HCT116 (cell line): ENCODE measurements at regions not wholly inside any gene's neighbourhood (a gene's known extent, or its start where the extent isn't known, plus 50 kb on each side); places are given as distances from the start of the nearest gene placed in this dataset.

Source experiments
- ATAC-seq: fragments of 200-7000 bp; cut with Tn5 transposase; 2 replicates; pipeline ENCODE4 v1.9.1; 2020; ENCODE audit warnings: mild to moderate bottlenecking, moderate library complexity
- BruUV-seq: library from RNA; stranded (reverse); fragments of 400-500 nt; replicated peaks from 2 replicates; lab custom pipeline; 2021; lab: Mats Ljungman, UMichigan
- CTCF ChIA-PET: fragments of 300-600 bp; sonication (Branson Sonifier 250); formaldehyde crosslinking; loops from one replicate; lab custom pipeline; 2021; ENCODE audit warnings: antibody characterized with exemption; lab: Charles Lee
- POLR2A ChIA-PET: fragments of 300-600, 350-600 bp; sonication (Branson Sonifier 250); formaldehyde crosslinking; loops from one replicate; lab custom pipeline; 2021; ENCODE audit warnings: antibody characterized with exemption; lab: Charles Lee
- RAD21 ChIA-PET, 2 experiments: fragments of 300-600 bp; sonication (Branson Sonifier 250); formaldehyde crosslinking; loops; one replicate each; lab custom pipeline; 2023; ENCODE audit warnings: low total read pairs in 2 of 2; ENCODE audit not compliant: uncharacterized antibody in 2 of 2, unreplicated experiment in 2 of 2, low non-redundant PET in 1 of 2; lab: Charles Lee
- DNase-seq: peaks from one replicate; pipeline ENCODE4 v3.0.0-alpha.2; 2010; ENCODE audit warnings: low read depth, low spot score
- H2AFZ ChIP-seq: fragments of 200-600 bp; shearing (Covaris generic), sonication (generic); 2 replicates; pipeline ENCODE4 v1.6.1; 2017; ENCODE audit warnings: low read depth, mixed run types, mixed read lengths, antibody characterized with exemption, low read length; ENCODE audit not compliant: poor library complexity, severe bottlenecking
- H3K27ac ChIP-seq: 2 replicates; pipeline ENCODE4 v1.5.1; 2012; ENCODE audit warnings: low read depth, low read length
- H3K27me3 ChIP-seq: fragments of 200-600 bp; sonication (generic); 2 replicates; pipeline ENCODE4 v1.6.1; 2016; ENCODE audit warnings: mixed run types, low read length, mixed read lengths; ENCODE audit not compliant: insufficient read depth
- H3K36me3 ChIP-seq, 2 experiments: fragments of 200-500 bp in 1 of 2; fragments of 200-600 bp in 1 of 2; sonication (Bioruptor generic) in 1 of 2; sonication (generic) in 1 of 2; 2 replicates each; pipeline versions ENCODE4 v1.5.1 to v1.6.1; 2014 to 2016; ENCODE audit warnings: low read length in 2 of 2, inconsistent platforms in 1 of 2, mixed read lengths in 1 of 2, mixed run types in 1 of 2; ENCODE audit not compliant: insufficient read depth in 2 of 2, control insufficient read depth in 1 of 2
- H3K4me1 ChIP-seq, 2 experiments: fragments of 200-600 bp in 1 of 2; sonication (generic) in 1 of 2; 2 replicates each; pipeline versions ENCODE4 v1.5.1 to v1.6.1; 2012 to 2017; ENCODE audit warnings: low read length in 2 of 2, inconsistent platforms in 1 of 2, mild to moderate bottlenecking in 1 of 2, mixed read lengths in 1 of 2, mixed run types in 1 of 2, moderate library complexity in 1 of 2; ENCODE audit not compliant: insufficient read depth in 2 of 2, control insufficient read depth in 1 of 2
- H3K4me2 ChIP-seq: fragments of 200-600 bp; sonication (generic); 2 replicates; pipeline ENCODE4 v1.6.1; 2017; ENCODE audit warnings: mixed run types, low read length, mixed read lengths
- H3K4me3 ChIP-seq, 2 experiments: fragments of 200-600 bp in 1 of 2; sonication (generic) in 1 of 2; replicated peaks in 1 of 2; 2 replicates each; pipeline ENCODE4 v1.5.1; 2011 to 2016; ENCODE audit warnings: low read length in 2 of 2, control low read depth in 1 of 2, low read depth in 1 of 2, mild to moderate bottlenecking in 1 of 2, mixed read lengths in 1 of 2, mixed run types in 1 of 2
- H3K79me2 ChIP-seq: fragments of 200-600 bp; sonication (generic); 2 replicates; pipeline ENCODE4 v1.6.1; 2017; ENCODE audit warnings: mild to moderate bottlenecking, mixed run types, low read length, moderate library complexity, mixed read lengths; ENCODE audit not compliant: insufficient read depth
- H3K9ac ChIP-seq: fragments of 200-600 bp; sonication (generic); 2 replicates; pipeline ENCODE4 v1.6.1; 2016; ENCODE audit warnings: low read length, mixed read lengths
- H3K9me2 ChIP-seq: fragments of 200-600 bp; sonication (generic), shearing (Covaris generic); 2 replicates; pipeline ENCODE4 v1.6.1; 2017; ENCODE audit warnings: mixed run types, mild to moderate bottlenecking, moderate library complexity; ENCODE audit not compliant: insufficient read depth
- H3K9me3 ChIP-seq, 2 experiments: fragments of 200-500 bp in 1 of 2; fragments of 200-600 bp in 1 of 2; sonication (Bioruptor generic) in 1 of 2; sonication (generic) in 1 of 2; 2 replicates each; pipeline ENCODE4 v1.6.1; 2014 to 2017; ENCODE audit warnings: low read length in 2 of 2, mixed read lengths in 2 of 2, inconsistent platforms in 1 of 2, low read depth in 1 of 2, mild to moderate bottlenecking in 1 of 2, mixed run types in 1 of 2, moderate library complexity in 1 of 2; ENCODE audit not compliant: control insufficient read depth in 1 of 2, insufficient read depth in 1 of 2
- H4K20me1 ChIP-seq: fragments of 200-600 bp; sonication (generic), shearing (Covaris generic); 2 replicates; pipeline ENCODE4 v1.6.1; 2017; ENCODE audit warnings: mixed run types, mild to moderate bottlenecking, moderate library complexity; ENCODE audit not compliant: insufficient read depth
- CBX3 ChIP-seq: IDR thresholded peaks from 2 replicates; pipeline ENCODE4 v1.6.1; 2012; ENCODE audit warnings: low read depth
- CEBPB ChIP-seq: IDR thresholded peaks from 2 replicates; pipeline ENCODE4 v1.6.1; 2012; ENCODE audit warnings: low read depth
- EGR1 ChIP-seq: IDR thresholded peaks from 2 replicates; pipeline ENCODE4 v1.6.1; 2012; ENCODE audit warnings: low read depth
- ELF1 ChIP-seq: IDR thresholded peaks from 2 replicates; pipeline ENCODE4 v1.6.1; 2012; ENCODE audit warnings: low read depth, borderline replicate concordance
- EZH2 ChIP-seq: fragments of 200-600 bp; sonication (generic); IDR thresholded peaks from 2 replicates; pipeline ENCODE4 v1.6.1; 2017; ENCODE audit warnings: antibody characterized with exemption, mixed run types
- JUND ChIP-seq: IDR thresholded peaks from 2 replicates; pipeline ENCODE4 v1.6.1; 2012
- POLR2A ChIP-seq: IDR thresholded peaks from 2 replicates; pipeline ENCODE4 v1.7.0; 2011; ENCODE audit warnings: borderline replicate concordance; ENCODE audit not compliant: insufficient read depth, insufficient read length; ENCODE audit errors: extremely low read depth
- POLR2AphosphoS5 ChIP-seq: IDR thresholded peaks from 2 replicates; pipeline ENCODE4 v1.6.1; 2011; ENCODE audit warnings: mild to moderate bottlenecking, low read depth, low read length, moderate library complexity
- SIN3A ChIP-seq: IDR thresholded peaks from 2 replicates; pipeline ENCODE4 v1.6.1; 2012; ENCODE audit warnings: low read depth
- SP1 ChIP-seq: IDR thresholded peaks from 2 replicates; pipeline ENCODE4 v1.6.1; 2012; ENCODE audit warnings: low read depth
- ZNF274 ChIP-seq: fragments of 200-500 bp; sonication (Bioruptor generic); IDR thresholded peaks from 2 replicates; pipeline ENCODE4 v1.6.1; 2014; ENCODE audit warnings: mild to moderate bottlenecking, low read depth, low read length, inconsistent platforms
- intact Hi-C: fragments of 100-400 bp; cut with micrococcal nuclease; formaldehyde crosslinking; loops from 2 replicates; pipeline ENCODE4 v1.10.0; 2022
- TF ChIP-seq, protein P1 (sequence below): IDR thresholded peaks from 2 replicates; pipeline ENCODE4 v1.6.1; 2012
- TF ChIP-seq, protein P2 (sequence below): IDR thresholded peaks from 2 replicates; pipeline ENCODE4 v1.6.1; 2011; ENCODE audit warnings: mild to moderate bottlenecking, low read length, moderate library complexity; ENCODE audit not compliant: insufficient replicate concordance; ENCODE audit errors: extremely low read depth
- TF ChIP-seq, protein P3 (sequence below): IDR thresholded peaks from 2 replicates; pipeline ENCODE4 v1.6.1; 2012; ENCODE audit warnings: low read depth
- TF ChIP-seq, protein P4 (sequence below): IDR thresholded peaks from 2 replicates; pipeline ENCODE4 v1.6.1; 2012
- TF ChIP-seq, protein P5 (sequence below), 3 experiments: fragments of 200-600 bp in 1 of 3; sonication (generic) in 1 of 3; IDR thresholded peaks in 2 of 3; conservative IDR thresholded peaks in 1 of 3; 2 replicates each; pipeline ENCODE4 v1.5.1; 2012 to 2017; ENCODE audit warnings: low read depth in 2 of 3, low read length in 2 of 3, antibody characterized with exemption in 1 of 3, borderline replicate concordance in 1 of 3, control low read depth in 1 of 3, mild to moderate bottlenecking in 1 of 3, mixed read lengths in 1 of 3, mixed run types in 1 of 3, moderate library complexity in 1 of 3; ENCODE audit not compliant: insufficient read depth in 1 of 3

DNA sequence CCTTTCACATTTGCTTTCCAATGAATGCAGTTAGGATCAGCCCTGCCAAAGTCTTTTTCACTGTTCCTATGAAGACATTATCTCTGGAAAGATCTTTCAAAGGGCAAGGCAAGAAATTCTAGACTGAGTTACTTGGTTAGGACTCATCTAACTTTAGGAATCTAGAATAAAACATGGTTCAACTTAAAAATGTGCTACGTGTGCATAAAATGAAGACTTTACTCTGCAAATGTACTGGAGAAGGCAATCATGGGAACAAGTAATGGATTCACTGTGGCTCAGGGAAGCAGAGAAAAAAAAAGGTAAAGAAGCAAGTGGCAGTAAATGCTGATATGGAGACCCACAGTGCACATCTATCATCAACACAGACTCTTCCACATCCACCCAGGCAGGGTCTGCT is 297.4 kb downstream of the HNRNPD start:
- Histone ChIP-seq H3K9me2 (no peaks in the 10 kb centered on the region), H4K20me1 (no peaks in the 10 kb centered on the region), H3K36me3 (no peaks in the 10 kb centered on the region), H3K79me2 (no peaks in the 10 kb centered on the region), H3K9me3 (no peaks in the 10 kb centered on the region), H3K27me3 (peaks cover 22% of the 10 kb centered on the region), H3K4me3 (no peak overlapping the region), H3K4me2 (no peak overlapping the region), H3K9ac (no peak overlapping the region), H3K4me1 (no peaks in the 10 kb centered on the region), H2AFZ (no peak overlapping the region), H3K27ac (no peak overlapping the region)
- RAD21 ChIA-PET, result no interaction called here
- no TSS peak for BruUV-seq
- ATAC-seq (no peak), DNase-seq (no peak)
- TF ChIP-seq, protein P1, sequence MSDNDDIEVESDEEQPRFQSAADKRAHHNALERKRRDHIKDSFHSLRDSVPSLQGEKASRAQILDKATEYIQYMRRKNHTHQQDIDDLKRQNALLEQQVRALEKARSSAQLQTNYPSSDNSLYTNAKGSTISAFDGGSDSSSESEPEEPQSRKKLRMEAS, result no peak
- TF ChIP-seq EGR1 (no peak), JUND (no peak), POLR2AphosphoS5 (no peak), POLR2A (no peak), SIN3A (no peak), CBX3 (no peak), SP1 (no peak), ELF1 (no peak), ZNF274 (no peak), CEBPB (no peak), EZH2 (no peak)
- TF ChIP-seq, protein P2, sequence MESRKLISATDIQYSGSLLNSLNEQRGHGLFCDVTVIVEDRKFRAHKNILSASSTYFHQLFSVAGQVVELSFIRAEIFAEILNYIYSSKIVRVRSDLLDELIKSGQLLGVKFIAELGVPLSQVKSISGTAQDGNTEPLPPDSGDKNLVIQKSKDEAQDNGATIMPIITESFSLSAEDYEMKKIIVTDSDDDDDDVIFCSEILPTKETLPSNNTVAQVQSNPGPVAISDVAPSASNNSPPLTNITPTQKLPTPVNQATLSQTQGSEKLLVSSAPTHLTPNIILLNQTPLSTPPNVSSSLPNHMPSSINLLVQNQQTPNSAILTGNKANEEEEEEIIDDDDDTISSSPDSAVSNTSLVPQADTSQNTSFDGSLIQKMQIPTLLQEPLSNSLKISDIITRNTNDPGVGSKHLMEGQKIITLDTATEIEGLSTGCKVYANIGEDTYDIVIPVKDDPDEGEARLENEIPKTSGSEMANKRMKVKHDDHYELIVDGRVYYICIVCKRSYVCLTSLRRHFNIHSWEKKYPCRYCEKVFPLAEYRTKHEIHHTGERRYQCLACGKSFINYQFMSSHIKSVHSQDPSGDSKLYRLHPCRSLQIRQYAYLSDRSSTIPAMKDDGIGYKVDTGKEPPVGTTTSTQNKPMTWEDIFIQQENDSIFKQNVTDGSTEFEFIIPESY, result no peak
- TF ChIP-seq, protein P3, sequence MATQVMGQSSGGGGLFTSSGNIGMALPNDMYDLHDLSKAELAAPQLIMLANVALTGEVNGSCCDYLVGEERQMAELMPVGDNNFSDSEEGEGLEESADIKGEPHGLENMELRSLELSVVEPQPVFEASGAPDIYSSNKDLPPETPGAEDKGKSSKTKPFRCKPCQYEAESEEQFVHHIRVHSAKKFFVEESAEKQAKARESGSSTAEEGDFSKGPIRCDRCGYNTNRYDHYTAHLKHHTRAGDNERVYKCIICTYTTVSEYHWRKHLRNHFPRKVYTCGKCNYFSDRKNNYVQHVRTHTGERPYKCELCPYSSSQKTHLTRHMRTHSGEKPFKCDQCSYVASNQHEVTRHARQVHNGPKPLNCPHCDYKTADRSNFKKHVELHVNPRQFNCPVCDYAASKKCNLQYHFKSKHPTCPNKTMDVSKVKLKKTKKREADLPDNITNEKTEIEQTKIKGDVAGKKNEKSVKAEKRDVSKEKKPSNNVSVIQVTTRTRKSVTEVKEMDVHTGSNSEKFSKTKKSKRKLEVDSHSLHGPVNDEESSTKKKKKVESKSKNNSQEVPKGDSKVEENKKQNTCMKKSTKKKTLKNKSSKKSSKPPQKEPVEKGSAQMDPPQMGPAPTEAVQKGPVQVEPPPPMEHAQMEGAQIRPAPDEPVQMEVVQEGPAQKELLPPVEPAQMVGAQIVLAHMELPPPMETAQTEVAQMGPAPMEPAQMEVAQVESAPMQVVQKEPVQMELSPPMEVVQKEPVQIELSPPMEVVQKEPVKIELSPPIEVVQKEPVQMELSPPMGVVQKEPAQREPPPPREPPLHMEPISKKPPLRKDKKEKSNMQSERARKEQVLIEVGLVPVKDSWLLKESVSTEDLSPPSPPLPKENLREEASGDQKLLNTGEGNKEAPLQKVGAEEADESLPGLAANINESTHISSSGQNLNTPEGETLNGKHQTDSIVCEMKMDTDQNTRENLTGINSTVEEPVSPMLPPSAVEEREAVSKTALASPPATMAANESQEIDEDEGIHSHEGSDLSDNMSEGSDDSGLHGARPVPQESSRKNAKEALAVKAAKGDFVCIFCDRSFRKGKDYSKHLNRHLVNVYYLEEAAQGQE, result no peak
- TF ChIP-seq, protein P4, sequence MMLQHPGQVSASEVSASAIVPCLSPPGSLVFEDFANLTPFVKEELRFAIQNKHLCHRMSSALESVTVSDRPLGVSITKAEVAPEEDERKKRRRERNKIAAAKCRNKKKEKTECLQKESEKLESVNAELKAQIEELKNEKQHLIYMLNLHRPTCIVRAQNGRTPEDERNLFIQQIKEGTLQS, result no peak
- TF ChIP-seq, protein P5, sequence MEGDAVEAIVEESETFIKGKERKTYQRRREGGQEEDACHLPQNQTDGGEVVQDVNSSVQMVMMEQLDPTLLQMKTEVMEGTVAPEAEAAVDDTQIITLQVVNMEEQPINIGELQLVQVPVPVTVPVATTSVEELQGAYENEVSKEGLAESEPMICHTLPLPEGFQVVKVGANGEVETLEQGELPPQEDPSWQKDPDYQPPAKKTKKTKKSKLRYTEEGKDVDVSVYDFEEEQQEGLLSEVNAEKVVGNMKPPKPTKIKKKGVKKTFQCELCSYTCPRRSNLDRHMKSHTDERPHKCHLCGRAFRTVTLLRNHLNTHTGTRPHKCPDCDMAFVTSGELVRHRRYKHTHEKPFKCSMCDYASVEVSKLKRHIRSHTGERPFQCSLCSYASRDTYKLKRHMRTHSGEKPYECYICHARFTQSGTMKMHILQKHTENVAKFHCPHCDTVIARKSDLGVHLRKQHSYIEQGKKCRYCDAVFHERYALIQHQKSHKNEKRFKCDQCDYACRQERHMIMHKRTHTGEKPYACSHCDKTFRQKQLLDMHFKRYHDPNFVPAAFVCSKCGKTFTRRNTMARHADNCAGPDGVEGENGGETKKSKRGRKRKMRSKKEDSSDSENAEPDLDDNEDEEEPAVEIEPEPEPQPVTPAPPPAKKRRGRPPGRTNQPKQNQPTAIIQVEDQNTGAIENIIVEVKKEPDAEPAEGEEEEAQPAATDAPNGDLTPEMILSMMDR (IDR thresholded peaks at IDR 0.05 in 2 of 3, conservative IDR thresholded peaks at IDR 0.05 in 1 of 3; ENCODE audit: borderline replicate concordance in 1 of 3, insufficient read depth in 1 of 3, low read depth in 2 of 3, low read length in 2 of 3), result no peak
- intact Hi-C loops, result no loop called here
- CTCF ChIA-PET, result no interaction called here
- POLR2A ChIA-PET, result no interaction called here
